ENCODE measurements at regions not wholly inside any gene's neighbourhood (a gene's known extent, or its start where the extent isn't known, plus 50 kb on each side); places are given as distances from the start of the nearest gene placed in this dataset.

- TF ChIP-seq CTCF (IDR thresholded peaks at IDR 0.05) = no peak
- no peak for TF ChIP-seq POLR2A (IDR thresholded peaks at IDR 0.05)
These were observed 290.7 kb downstream of the SKIDA1 start for GRCh38 chr10:21234761-21235160.

All from breast epithelium (tissue), 3 donors.